IMR-90 (cell line): ENCODE measurements at regions not wholly inside any gene's neighbourhood (a gene's known extent, or its start where the extent isn't known, plus 50 kb on each side); places are given as distances from the start of the nearest gene placed in this dataset.

Source experiments
- ATAC-seq: fragments of 200-7000 bp; cut with Tn5 transposase; 2 replicates; pipeline ENCODE4 v1.9.1; 2020; ENCODE audit warnings: low read depth, mild to moderate bottlenecking, moderate library complexity
- BruUV-seq: library from RNA; stranded (reverse); fragments of 400-500 nt; replicated peaks from 2 replicates; lab custom pipeline; 2021; lab: Mats Ljungman, UMichigan
- CTCF ChIA-PET: fragments of 300-600 bp; formaldehyde crosslinking; extraction: SDS; loops from one replicate; lab custom pipeline; 2021; ENCODE audit warnings: antibody characterized with exemption; lab: Yijun Ruan, JAX
- POLR2A ChIA-PET: fragments of 300-600 bp; sonication (Branson Sonifier 250); formaldehyde crosslinking; loops from one replicate; lab custom pipeline; 2022; ENCODE audit warnings: antibody characterized with exemption; ENCODE audit not compliant: unreplicated experiment; lab: Charles Lee
- DNase-seq: peaks from one replicate; pipeline ENCODE4 v3.0.0; 2013
- H2AFZ ChIP-seq: replicated peaks from 2 replicates; pipeline ENCODE3; 2013; ENCODE audit warnings: low read length, mild to moderate bottlenecking; ENCODE audit not compliant: poor library complexity
- H2AK5ac ChIP-seq: 2 replicates; pipeline ENCODE4 v1.6.1; 2013; ENCODE audit warnings: low read depth, low read length, inconsistent platforms
- H2AK9ac ChIP-seq: replicated peaks from 2 replicates; pipeline ENCODE3; 2013; ENCODE audit warnings: mild to moderate bottlenecking, low read depth, low read length, moderate library complexity; ENCODE audit not compliant: poor library complexity
- H2BK120ac ChIP-seq: 2 replicates; pipeline ENCODE4 v1.6.1; 2013; ENCODE audit warnings: low read depth, low read length, inconsistent platforms
- H2BK15ac ChIP-seq: 3 replicates; pipeline ENCODE4 v1.6.1; 2013; ENCODE audit warnings: low read depth, low read length, inconsistent platforms
- H2BK20ac ChIP-seq: 2 replicates; pipeline ENCODE4 v1.6.1; 2013; ENCODE audit warnings: low read depth, mild to moderate bottlenecking, inconsistent platforms, low read length, moderate library complexity
- H2BK5ac ChIP-seq: 2 replicates; pipeline ENCODE4 v1.6.1; 2013; ENCODE audit warnings: mild to moderate bottlenecking, low read depth, low read length, inconsistent platforms; ENCODE audit not compliant: poor library complexity, severe bottlenecking
- H3K14ac ChIP-seq: replicated peaks from 2 replicates; pipeline ENCODE4 v1.6.1; 2013; ENCODE audit warnings: low read depth, low read length, inconsistent platforms
- H3K18ac ChIP-seq: 2 replicates; pipeline ENCODE4 v1.6.1; 2013; ENCODE audit warnings: low read depth, low read length, control low read depth
- H3K23ac ChIP-seq: 2 replicates; pipeline ENCODE4 v1.6.1; 2013; ENCODE audit warnings: low read depth, low read length, inconsistent platforms
- H3K27ac ChIP-seq: 2 replicates; pipeline ENCODE4 v1.5.1; 2013; ENCODE audit warnings: mild to moderate bottlenecking, control low read depth, low read length; ENCODE audit not compliant: insufficient read depth
- H3K27me3 ChIP-seq: 2 replicates; pipeline ENCODE4 v1.6.1; 2013; ENCODE audit warnings: low read length; ENCODE audit not compliant: control insufficient read depth, insufficient read depth
- H3K36me3 ChIP-seq: 2 replicates; pipeline ENCODE4 v1.6.1; 2013; ENCODE audit warnings: low read length, mixed read lengths; ENCODE audit not compliant: control insufficient read depth, insufficient read depth
- H3K4ac ChIP-seq: 2 replicates; pipeline ENCODE4 v1.6.1; 2013; ENCODE audit warnings: low read depth, low read length, inconsistent platforms
- H3K4me1 ChIP-seq: 2 replicates; pipeline ENCODE4 v1.6.1; 2013; ENCODE audit warnings: low read length, mixed read lengths; ENCODE audit not compliant: control insufficient read depth, insufficient read depth
- H3K4me2 ChIP-seq: 2 replicates; pipeline ENCODE4 v1.6.1; 2013; ENCODE audit warnings: low read depth, mild to moderate bottlenecking, control low read depth, low read length, moderate library complexity
- H3K4me3 ChIP-seq: 2 replicates; pipeline ENCODE4 v1.5.1; 2013; ENCODE audit warnings: low read depth, mild to moderate bottlenecking, control low read depth, low read length, moderate library complexity; ENCODE audit not compliant: insufficient read depth
- H3K56ac ChIP-seq: 2 replicates; pipeline ENCODE4 v1.6.1; 2013; ENCODE audit warnings: low read length, inconsistent platforms; ENCODE audit not compliant: insufficient read depth; ENCODE audit errors: extremely low read depth
- H3K79me1 ChIP-seq, 2 experiments: 2 replicates each; pipeline ENCODE4 v1.6.1; 2013; ENCODE audit warnings: low read length in 2 of 2, inconsistent platforms in 1 of 2, low read depth in 1 of 2
- H3K9ac ChIP-seq: 2 replicates; pipeline ENCODE4 v1.6.1; 2013; ENCODE audit warnings: low read depth, low read length, control low read depth
- H3K9me1 ChIP-seq: 2 replicates; pipeline ENCODE4 v1.6.1; 2013; ENCODE audit warnings: low read length, inconsistent platforms; ENCODE audit not compliant: insufficient read depth
- H3K9me3 ChIP-seq: 2 replicates; pipeline ENCODE4 v1.6.1; 2013; ENCODE audit warnings: low read length; ENCODE audit not compliant: control insufficient read depth, insufficient read depth
- H4K20me1 ChIP-seq: 2 replicates; pipeline ENCODE4 v1.6.1; 2013; ENCODE audit warnings: low read length, inconsistent platforms; ENCODE audit not compliant: insufficient read depth
- H4K5ac ChIP-seq: 2 replicates; pipeline ENCODE4 v1.6.1; 2013; ENCODE audit warnings: mild to moderate bottlenecking, low read depth, low read length, control low read depth
- H4K8ac ChIP-seq, 2 experiments: 2 replicates each; pipeline ENCODE4 v1.6.1; 2013; ENCODE audit warnings: low read depth in 2 of 2, low read length in 2 of 2, control low read depth in 1 of 2, inconsistent platforms in 1 of 2
- H4K91ac ChIP-seq: 2 replicates; pipeline ENCODE4 v1.6.1; 2013; ENCODE audit warnings: low read depth, low read length, inconsistent platforms; ENCODE audit not compliant: insufficient read depth
- CEBPB ChIP-seq: IDR thresholded peaks from 2 replicates; pipeline ENCODE4 v1.6.1; 2012; ENCODE audit warnings: low read depth, low read length, improper control_type of control experiment
- ELK1 ChIP-seq: fragments of 150-350 bp; IDR thresholded peaks from 2 replicates; pipeline ENCODE4 v1.6.1; 2016; ENCODE audit warnings: low read depth, mild to moderate bottlenecking, low read length, moderate library complexity, borderline replicate concordance
- NFE2L2 ChIP-seq: fragments of 150-350 bp; IDR thresholded peaks from 2 replicates; pipeline ENCODE4 v1.6.1; 2016; ENCODE audit warnings: low read depth, mild to moderate bottlenecking, low read length
- WGBS, 2 experiments: methylation state at CpG; one replicate each; pipeline versions ENCODE4 v1.1.5 to v1.1.7; 2013; ENCODE audit warnings: missing lambda C conversion rate in 2 of 2; ENCODE audit not compliant: insufficient read length in 1 of 2; ENCODE audit errors: extremely low coverage in 2 of 2; 5-methylcytosine and 5-hydroxymethylcytosine counted together
- dilution Hi-C: fragments of 300-500 bp; cut with HindIII; formaldehyde crosslinking; loops from one replicate; pipeline ENCODE4 v1.14.3; 2018; ENCODE audit warnings: low sequenced_read_pairs; ENCODE audit not compliant: unreplicated experiment
- in situ Hi-C: fragments of 300-500 bp; cut with MboI; formaldehyde crosslinking; loops from 3 replicates; pipeline ENCODE4 v1.14.3; 2019; ENCODE audit warnings: low sequenced_read_pairs, inconsistent platforms, mixed read lengths
- intact Hi-C: fragments of 100-400 bp; cut with micrococcal nuclease; formaldehyde crosslinking; loops from 2 replicates; pipeline ENCODE4 v1.10.0; 2022

- no peak overlapping the region for H2BK120ac ChIP-seq
- CTCF ChIA-PET, result no interaction called here
- no peaks in the 10 kb centered on the region for H3K79me1 ChIP-seq
- H3K4me1 ChIP-seq, result no peaks in the 10 kb centered on the region
- H3K23ac ChIP-seq, result no peak overlapping the region
- H4K5ac ChIP-seq, result no peak overlapping the region
- ATAC-seq (no peak), DNase-seq (no peak)
- WGBS, 2 experiments, result no CpG with 5 or more reads among the region's 3 CpGs
- in situ Hi-C loops, result no loop called here
- POLR2A ChIA-PET, result no interaction called here
- no peaks in the 10 kb centered on the region for H3K9me1 ChIP-seq
- no peak overlapping the region for H2AK5ac ChIP-seq
- no TSS peak for BruUV-seq
- H3K18ac ChIP-seq, result no peak overlapping the region
- H2BK15ac ChIP-seq, result no peak overlapping the region
- no peak overlapping the region for H3K9ac ChIP-seq
- H2AFZ ChIP-seq, result no peak overlapping the region
- H3K9me3 ChIP-seq, result no peaks in the 10 kb centered on the region; the same call in 1 of the 2 replicates
- no peak overlapping the region for H2BK20ac ChIP-seq
- no peak overlapping the region for H4K91ac ChIP-seq
- no peaks in the 10 kb centered on the region for H3K27me3 ChIP-seq
- no peak overlapping the region for H4K8ac ChIP-seq
- intact Hi-C loops, result no loop called here
- H3K27ac ChIP-seq, result no peak overlapping the region
- no peak overlapping the region for H3K4me3 ChIP-seq
- no peak overlapping the region for H3K56ac ChIP-seq
- dilution Hi-C loops, result no loop called here
- no peak overlapping the region for H2AK9ac ChIP-seq
- H3K36me3 ChIP-seq, result no peaks in the 10 kb centered on the region
- H3K4ac ChIP-seq, result no peak overlapping the region
- no peak overlapping the region for H2BK5ac ChIP-seq
- H3K4me2 ChIP-seq, result no peak overlapping the region
- no peak overlapping the region for H3K14ac ChIP-seq
- no peaks in the 10 kb centered on the region for H4K20me1 ChIP-seq
- TF ChIP-seq ELK1 (no peak), NFE2L2 (no peak), CEBPB (no peak)
Measured at GRCh38 chr12:98109266-98109665, 406.1 kb upstream of the TMPO start.
